Skeletal muscle cell (primary cell): ENCODE measurements at regions not wholly inside any gene's neighbourhood (a gene's known extent, or its start where the extent isn't known, plus 50 kb on each side); places are given as distances from the start of the nearest gene placed in this dataset.

Experiments used
- DNase-seq: peaks from one replicate; pipeline ENCODE4 v3.0.0-alpha.2; 2010; ENCODE audit warnings: low read depth
- H3K4me3 ChIP-seq: 2 replicates; pipeline ENCODE4 v1.5.1; 2011; ENCODE audit warnings: low read depth, mild to moderate bottlenecking, control low read depth, low read length, moderate library complexity

DNA sequence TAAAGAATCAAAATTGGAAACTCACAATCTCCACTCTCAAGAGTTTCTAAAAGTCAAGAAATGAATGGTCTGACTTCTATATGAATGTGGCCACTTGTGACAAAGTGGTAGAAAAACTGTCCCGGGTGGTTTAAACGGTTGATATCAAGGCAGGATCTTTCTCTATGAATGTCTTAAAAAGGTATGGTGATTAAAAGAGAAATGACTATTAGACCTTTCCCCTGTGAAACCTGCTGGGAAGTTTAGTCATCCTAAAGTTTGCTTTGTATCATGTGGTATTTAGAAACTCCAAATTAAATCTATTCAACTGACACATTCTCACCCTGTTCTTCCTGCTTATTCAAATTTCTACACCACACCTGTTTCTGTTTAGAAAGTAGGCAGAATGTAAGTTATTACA, 492.5 kb downstream of the XPNPEP1 start:
- DNase-seq: no peak

DNA sequence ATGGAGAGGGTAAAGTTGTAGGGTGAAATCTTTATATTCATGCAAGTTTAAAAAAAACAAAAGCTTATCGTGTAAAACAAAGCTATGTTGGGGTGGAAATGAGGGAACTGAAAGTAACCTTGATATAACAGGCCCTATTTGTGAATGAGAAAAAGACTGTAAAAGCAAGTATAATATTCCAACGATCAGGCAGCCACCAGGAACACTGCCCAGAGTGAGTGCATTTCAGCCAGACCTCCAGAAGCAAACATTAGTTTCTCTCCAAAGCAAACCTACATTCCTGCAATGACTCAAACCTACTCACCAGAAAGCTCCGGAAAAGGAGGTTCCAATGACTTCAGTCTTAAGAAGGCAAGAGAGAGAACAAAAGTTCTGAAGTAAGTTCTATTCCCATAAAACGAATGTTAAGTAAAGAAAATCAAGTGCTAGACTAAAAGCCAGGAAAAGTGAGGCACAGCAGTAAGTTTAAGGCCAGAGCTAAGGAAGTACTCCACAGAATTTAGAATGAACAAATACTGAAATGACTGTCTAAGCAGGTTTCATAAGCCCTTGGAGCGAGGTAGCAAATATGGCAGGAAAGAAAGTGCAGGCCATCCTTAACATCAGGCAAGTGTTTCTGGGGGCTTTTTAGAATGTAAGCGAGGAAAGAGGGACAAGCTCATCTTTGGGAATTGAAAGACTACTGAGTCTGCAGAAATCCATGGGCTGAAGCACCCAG, 493.1 kb downstream of the XPNPEP1 start:
- H3K4me3 ChIP-seq: no peak overlapping the region
- peak; percentile 47 for DNase-seq

More for the DNA sequence above, 492.5 kb downstream of the XPNPEP1 start:
- no peak overlapping the region for H3K4me3 ChIP-seq

DNA sequence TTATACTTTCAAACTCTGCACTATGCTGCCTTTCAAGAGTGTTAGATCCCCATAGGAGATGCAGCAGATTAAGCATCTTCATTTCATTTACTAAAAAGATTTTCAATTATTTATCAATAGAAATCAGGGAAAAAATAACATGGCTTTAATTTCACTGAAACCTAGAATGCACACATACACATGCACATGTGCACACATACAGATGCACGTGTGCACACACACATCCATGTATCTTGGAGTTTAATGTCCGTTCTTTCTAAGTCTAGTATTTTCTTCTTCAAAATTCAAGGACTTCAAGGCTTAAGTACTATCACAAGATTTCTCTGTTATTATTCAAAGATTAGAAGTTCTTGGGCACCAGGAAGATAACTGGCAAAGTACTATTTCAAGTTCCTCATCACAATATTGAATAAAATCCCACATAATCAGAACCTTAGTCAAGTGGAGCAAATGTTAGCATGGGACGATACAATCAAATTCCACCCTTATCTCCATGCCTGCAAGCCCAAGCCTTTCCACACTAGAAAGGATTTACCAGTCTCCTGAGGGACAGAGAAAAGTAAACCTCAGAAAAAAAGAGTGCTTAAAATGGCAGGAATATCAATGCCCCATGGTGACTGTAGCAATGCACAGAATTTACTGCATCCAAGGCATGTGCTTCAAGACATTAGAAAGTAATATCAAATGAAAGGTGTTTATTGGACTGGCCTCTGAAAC, 494.4 kb downstream of the XPNPEP1 start:
- DNase-seq: no peak
- H3K4me3 ChIP-seq: no peak overlapping the region

DNA sequence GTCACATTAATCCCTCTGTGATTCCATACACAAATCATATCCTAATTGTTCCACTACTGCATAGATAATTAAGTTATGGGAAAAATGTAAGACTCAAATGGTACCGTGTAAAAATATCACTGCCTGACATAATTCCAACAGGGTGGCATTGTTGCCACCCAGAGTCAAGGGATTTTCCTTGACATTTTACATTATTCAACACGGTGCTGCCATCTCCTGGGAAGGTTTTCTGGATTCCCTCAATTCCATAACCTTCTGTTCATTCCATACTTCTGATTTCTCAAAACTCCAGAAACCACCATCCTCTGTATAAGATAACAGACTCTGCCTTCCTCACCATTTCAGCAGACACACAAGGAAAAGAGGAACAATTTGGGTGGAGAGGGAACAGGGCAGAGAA, 495.9 kb downstream of the XPNPEP1 start:
- no peak overlapping the region for H3K4me3 ChIP-seq
- no peak for DNase-seq

DNA sequence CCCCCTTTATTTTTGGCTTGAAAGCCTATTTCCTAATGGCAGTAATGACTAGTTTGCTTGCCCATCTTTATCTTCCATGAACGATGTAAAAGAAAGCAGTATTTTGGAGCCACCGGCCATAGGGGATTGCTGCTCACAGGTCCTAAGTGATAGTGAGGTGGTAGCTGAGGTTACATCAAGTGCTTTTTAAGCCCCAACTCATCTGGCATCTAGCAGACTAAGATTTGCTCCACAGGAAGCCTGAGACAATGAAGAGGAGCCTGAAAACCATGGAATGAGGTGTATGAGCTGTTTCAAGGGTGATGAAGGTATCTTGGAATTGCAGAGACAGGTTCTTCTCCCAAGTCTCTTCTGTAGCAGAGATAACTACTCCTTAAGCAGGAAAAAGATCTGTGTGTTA, 496.3 kb downstream of the XPNPEP1 start:
- no peak overlapping the region for H3K4me3 ChIP-seq
- no peak for DNase-seq

DNA sequence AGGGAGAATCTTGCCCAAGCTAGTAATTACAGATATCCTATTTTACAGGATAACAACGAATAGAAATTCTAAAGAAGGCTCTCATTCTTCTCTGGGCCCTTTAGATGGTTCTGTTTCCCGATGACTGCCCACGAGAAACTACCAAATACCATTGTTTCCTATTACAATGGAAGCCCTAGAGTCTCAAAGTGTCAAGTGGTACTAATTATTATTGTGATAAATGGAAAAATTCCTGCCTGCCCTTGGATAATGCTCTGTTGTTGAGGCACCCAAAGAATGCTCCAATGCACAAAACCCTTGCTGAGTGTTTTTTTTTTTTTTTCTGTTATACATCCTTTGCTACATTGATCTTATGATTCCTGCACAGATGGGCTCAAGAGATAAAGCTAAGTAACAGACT, 504.5 kb downstream of the XPNPEP1 start:
- DNase-seq: no peak
- H3K4me3 ChIP-seq: no peak overlapping the region

DNA sequence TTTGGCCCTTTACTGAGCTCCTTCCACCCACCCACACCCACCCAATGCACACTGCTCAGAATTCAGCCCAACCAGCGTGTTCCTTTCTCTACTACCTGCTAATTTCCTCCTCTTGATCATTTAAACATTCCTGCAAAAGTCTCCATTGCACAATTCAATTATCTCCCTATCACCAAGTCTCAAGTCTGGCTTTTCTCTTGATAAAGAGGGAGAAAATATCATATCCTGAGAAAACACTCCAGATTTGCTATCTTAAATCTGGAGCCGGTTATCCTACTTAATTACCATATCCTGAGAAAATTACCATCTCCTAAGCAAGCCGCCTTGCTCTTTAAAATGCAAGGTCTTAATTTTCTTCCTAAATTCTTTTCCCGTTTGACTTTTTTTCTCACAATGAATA, 505.5 kb downstream of the XPNPEP1 start:
- no peak overlapping the region for H3K4me3 ChIP-seq
- no peak for DNase-seq

DNA sequence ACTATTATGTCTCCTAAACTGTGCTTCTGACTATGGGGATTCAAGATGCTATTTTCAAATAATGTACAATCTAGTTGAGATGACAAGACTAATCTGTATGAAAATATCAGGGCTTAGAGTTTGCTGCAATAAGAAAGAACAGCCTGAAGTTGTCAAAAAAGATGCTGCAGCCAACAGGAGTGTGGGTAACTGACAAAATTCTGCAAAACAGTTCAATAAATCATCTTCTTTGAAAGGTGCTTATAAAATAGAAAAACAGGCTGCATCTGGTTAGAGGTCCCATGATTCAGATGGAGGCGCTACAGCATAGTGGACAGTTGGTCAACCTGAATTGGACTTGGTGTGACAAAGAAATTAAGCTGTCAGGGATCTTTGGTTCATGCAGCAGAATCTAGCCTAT, 511.0 kb downstream of the XPNPEP1 start:
- no peak for DNase-seq
- no peak overlapping the region for H3K4me3 ChIP-seq

DNA sequence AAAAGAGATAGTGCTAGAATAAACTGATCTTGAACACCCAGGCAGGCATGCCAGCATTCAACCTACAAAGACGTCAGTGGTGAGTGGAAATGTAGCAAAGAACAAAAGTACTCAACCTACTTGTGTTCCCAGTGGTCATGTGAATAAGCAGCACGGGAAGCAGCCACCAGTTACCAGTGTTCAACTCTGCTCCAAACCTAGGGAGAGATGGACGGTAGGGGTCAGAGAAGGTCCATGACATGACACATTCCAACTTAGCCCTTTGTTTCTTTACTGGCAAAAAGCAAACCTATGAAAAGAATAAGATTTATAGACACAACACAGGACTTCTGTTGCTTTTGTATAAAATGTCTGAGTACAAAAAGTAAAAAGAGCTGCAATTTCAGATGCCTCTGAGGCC, 511.4 kb downstream of the XPNPEP1 start:
- DNase-seq: no peak
- no peak overlapping the region for H3K4me3 ChIP-seq

DNA sequence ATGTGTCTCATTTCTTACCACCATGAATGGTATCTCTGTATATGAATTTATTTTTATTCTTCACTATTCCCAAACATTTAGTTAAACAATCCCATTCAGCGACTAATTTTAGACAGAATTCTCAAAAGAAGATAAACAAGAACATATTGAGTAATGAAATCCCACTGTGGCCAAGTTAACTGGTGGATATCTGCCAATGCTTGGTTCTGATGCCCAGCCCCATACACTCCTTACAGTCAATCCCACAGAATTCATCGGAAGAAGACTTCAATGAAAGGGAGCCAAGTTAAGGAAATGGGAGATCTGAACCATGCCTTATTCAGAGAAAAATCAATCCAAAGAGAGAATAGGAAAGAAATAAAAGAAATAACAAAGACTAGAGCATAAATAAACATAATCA, 518.0 kb downstream of the XPNPEP1 start:
- DNase-seq: no peak
- no peak overlapping the region for H3K4me3 ChIP-seq

DNA sequence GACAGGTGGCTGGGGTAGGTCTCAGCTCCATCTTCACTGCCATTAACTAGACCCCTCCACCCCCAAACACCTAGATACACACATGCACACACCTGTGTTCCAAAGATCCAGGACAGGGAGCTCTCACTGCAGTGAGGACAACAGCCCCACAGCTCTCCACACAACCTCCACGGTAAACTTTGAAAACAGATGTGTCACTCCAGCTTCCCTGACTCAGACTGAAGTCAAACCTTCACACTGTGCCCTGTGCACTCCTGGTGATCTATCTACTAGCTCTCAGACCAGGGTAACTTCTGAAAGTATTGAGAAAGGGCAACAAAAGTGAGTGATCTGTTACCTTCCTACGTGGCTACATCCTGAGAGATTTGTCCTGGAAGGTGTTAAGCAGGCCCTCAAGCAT, 519.8 kb downstream of the XPNPEP1 start:
- no peak for DNase-seq
- no peak overlapping the region for H3K4me3 ChIP-seq

DNA sequence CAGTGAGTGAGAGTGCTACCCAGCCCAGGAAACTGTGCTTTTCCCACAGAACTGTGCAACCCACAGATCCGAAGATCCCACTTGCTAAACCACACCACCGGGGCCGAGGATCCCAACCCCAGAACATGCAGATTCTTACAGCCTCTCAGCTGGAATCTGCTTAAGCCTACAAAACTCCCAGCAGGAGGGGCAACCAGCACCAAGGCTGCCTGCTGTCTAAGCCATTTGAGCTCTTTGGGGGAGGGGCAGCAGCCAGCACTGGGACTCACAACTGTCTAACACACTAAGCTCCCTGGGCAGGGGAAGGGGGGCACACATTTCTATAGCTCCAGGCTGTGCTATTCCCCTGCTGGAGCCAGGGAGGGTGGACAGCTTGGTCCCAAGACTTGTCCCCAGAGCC, 529.9 kb downstream of the XPNPEP1 start:
- no peak overlapping the region for H3K4me3 ChIP-seq
- DNase-seq: no peak

DNA sequence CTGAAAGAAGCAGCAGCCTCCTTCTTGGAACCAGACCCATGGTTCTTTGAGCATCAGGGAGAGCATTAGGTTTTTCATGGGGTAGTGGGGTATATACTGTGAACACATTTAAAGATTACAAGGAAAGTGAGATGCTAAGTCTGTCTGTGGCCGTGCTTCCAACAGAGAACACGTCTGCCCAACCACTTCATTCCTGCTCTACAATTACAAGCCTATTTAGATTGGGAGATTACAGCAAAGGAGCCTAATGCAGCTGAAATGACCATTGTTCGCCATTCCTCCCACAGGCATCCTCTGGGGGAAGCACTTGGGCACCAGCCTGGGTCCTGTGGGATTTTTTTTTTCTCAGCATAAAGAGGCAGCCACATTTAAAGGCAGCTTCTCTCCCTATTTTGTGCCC, 536.4 kb downstream of the XPNPEP1 start:
- no peak overlapping the region for H3K4me3 ChIP-seq
- DNase-seq: no peak

DNA sequence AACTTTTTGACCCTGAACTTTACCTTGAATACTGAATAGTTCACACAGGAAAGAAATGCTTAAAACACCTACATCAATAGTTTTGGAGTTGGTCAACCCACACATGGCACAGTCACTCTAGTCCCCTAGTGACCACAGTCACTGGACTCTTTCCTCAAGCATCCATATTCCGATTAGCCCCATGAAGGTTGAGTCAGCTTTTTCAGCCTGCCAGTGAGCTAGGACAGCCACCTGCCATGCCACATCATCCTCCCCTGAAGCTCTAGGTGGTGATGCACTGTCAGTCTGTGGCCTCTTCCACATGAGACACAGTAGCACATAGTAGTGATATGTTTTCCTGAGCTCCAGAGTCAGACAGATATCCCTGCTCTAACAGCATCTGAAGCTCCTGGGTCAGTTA, 537.2 kb downstream of the XPNPEP1 start:
- H3K4me3 ChIP-seq: no peak overlapping the region
- peak; percentile 4 for DNase-seq

DNA sequence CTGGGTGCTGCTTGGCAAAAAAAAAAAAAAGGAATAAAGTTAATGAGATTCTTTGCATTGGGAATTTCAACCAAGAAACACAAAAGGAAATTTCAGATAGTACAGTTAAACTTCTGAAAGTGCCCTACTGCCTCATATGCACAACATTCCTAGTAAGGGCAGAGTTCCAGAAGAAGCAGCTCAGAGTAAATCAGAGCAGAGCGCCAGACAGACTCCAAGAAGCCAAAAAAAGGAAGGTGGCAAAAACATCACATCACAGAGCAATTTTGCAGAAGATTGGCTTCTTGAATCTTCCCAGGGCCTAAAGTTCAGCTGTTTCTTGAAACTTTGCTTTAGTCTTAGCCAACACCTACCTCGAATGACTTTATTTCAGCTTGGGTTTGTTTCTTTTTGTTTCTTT, 544.1 kb downstream of the XPNPEP1 start:
- no peak overlapping the region for H3K4me3 ChIP-seq
- DNase-seq: no peak

DNA sequence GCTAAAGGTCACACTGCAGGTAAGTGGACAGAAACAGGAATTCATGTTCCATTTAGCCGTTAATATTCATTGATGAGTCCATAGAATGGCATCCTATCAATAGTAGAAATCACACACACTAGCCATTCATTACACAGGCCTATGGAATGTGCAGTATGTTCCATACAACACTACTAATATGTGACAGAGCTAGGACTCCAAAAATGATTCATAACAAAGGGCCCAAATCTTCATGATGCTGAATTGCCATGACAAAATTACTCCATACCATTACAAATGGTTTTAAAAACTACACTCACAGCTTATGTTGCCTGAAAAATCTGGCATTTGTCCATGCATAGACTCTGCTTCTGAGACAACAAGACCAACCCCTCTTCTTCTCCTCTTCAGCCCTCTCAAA, 549.1 kb downstream of the XPNPEP1 start:
- H3K4me3 ChIP-seq: no peak overlapping the region
- peak; percentile 65 for DNase-seq

DNA sequence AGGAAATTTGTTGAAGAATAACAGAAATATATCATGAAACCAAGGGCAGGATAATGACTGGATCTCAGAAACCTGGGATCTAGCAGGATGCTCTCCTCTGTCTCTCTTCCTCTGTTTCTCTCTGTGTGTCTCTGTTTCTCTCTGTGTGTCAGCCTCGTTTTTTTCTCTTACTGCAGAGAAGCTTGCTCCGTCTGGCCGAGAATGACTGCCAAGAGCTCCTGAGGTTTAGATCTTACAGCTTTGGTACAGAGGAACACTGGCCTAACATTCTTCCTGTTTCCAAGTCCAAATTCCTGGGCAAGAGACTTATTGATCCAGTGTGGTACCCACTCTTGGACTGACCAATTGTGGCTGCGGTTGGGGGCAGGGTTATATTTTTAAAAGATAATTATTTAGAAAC, 564.0 kb downstream of the XPNPEP1 start:
- DNase-seq: no peak
- no peak overlapping the region for H3K4me3 ChIP-seq

DNA sequence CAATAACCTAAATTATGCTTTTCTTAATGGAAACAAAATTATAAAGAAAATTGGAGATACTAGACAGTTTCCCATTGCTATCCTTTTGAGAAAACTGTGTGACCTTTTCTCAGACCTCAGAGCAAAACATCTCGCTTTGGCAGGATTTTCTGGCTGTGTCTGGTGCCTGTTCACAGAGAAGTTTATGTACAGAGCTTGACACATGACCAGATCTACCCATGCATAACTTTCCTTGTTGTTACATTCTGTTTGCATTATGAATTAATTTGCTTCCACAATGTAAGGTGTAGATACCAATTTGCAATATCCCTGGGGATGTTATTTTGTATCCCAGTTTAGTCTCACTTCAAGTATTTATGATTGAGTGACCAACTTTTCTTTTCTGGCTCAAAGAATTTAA, 565.0 kb downstream of the XPNPEP1 start:
- no peak overlapping the region for H3K4me3 ChIP-seq
- no peak for DNase-seq

DNA sequence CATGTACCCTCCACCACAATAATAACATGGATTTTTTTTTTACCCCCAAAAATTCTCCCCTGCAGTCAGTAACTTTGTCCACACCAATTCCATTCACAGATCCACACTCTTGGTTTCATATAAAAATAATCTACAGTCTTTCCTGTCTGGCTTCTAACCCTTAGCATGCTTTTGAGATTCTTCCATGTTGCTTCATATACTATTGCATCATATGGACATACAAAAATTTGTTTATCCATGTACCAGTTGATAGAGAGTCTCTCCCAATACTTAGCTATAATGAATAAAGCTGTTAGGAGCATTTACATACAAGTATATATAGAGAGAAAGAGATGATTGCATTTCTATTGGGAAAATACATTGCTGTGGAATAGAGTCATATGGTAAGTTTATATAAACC, 575.0 kb downstream of the XPNPEP1 start:
- no peak for DNase-seq
- no peak overlapping the region for H3K4me3 ChIP-seq

DNA sequence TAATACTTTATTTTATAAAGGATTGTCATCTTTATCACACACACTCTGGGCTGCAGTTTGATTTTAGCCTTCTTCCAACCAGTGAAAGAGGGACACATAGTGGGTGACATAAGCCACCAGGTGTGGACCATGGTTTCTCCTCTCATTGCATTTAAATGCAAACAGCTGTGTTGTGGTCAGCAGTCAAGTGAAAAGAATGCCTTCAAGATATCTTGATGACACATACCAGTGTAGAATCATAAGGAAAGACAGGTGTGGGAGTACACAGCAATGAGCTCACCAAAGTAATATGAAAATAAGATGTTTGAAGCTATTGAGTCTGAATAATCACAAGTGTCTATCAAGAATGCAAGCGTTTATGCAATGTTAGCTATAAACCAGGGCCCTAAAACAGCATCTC, 580.0 kb downstream of the XPNPEP1 start:
- no peak overlapping the region for H3K4me3 ChIP-seq
- DNase-seq: peak; percentile 62

DNA sequence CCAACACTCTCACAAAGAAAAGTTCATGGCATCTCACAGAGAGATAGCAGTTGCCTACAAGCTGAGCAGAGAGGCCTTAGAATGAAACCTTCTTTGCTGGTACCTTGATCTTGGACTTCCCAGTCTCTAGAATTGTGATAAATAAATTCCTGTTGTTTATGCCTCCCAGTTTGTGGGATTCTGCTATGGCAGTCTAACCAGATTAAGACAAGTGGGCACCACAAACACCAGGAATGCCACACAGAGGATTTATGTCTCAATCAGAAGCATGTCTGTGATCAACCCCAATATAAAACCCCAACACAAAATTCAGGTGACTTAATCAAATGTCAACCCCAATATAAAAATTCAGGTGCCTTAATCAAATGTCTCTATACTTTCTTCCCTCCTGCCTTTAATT, 581.3 kb downstream of the XPNPEP1 start:
- no peak for DNase-seq
- no peak overlapping the region for H3K4me3 ChIP-seq
